Activated CD8-positive, alpha-beta T cell treated with anti-CD3 and anti-CD28 coated beads for 36 hours (primary cell): ENCODE measurements at regions not wholly inside any gene's neighbourhood (a gene's known extent, or its start where the extent isn't known, plus 50 kb on each side); places are given as distances from the start of the nearest gene placed in this dataset.

ENCODE experiments used
- ATAC-seq: fragments of 200-7000 bp; cut with Tn5 transposase; one replicate; pipeline ENCODE4 v1.10.0; 2021; ENCODE audit warnings: mild to moderate bottlenecking, moderate library complexity
- CTCF ChIA-PET: fragments of 350-600 bp; sonication (Branson Sonifier 250); formaldehyde crosslinking; loops from one replicate; lab custom pipeline; 2021; ENCODE audit warnings: antibody characterized with exemption; lab: Charles Lee
- POLR2A ChIA-PET: fragments of 350-600 bp; sonication (Branson Sonifier 250); formaldehyde crosslinking; loops from one replicate; lab custom pipeline; 2021; ENCODE audit warnings: antibody characterized with exemption; lab: Charles Lee
- DNase-seq: peaks from one replicate; pipeline ENCODE4 v3.0.0-alpha.2; 2020
- H3K27ac Mint-ChIP-seq: one replicate; pipeline ENCODE4 v1.8.0; 2021; ENCODE audit warnings: mild to moderate bottlenecking, mixed read lengths
- H3K27me3 Mint-ChIP-seq: one replicate; pipeline ENCODE4 v1.8.0; 2021; ENCODE audit warnings: mixed read lengths
- H3K36me3 Mint-ChIP-seq: one replicate; pipeline ENCODE4 v1.8.0; 2021; ENCODE audit warnings: low read depth, mixed read lengths
- H3K4me1 Mint-ChIP-seq: one replicate; pipeline ENCODE4 v1.8.0; 2021; ENCODE audit warnings: low read depth, mixed read lengths
- H3K4me3 Mint-ChIP-seq: one replicate; pipeline ENCODE4 v1.8.0; 2021; ENCODE audit warnings: mild to moderate bottlenecking, moderate library complexity, mixed read lengths
- H3K9me3 Mint-ChIP-seq: one replicate; pipeline ENCODE4 v1.8.0; 2021; ENCODE audit warnings: mixed read lengths
- CTCF ChIP-seq: fragments of 200-600 bp; IDR thresholded peaks from one replicate; pipeline ENCODE4 v1.8.0; 2022; ENCODE audit warnings: antibody characterized with exemption, mild to moderate bottlenecking
- intact Hi-C: fragments of 100-400 bp; cut with micrococcal nuclease; formaldehyde crosslinking; loops from one replicate; pipeline ENCODE4 v1.10.0; 2022

- Mint-ChIP-seq H3K9me3 (no peaks in the 10 kb centered on the region), H3K36me3 (no peaks in the 10 kb centered on the region), H3K4me1 (peaks cover 6% of the 10 kb centered on the region), H3K4me3 (no peak overlapping the region), H3K27ac (no peak overlapping the region), H3K27me3 (no peaks in the 10 kb centered on the region)
- intact Hi-C loops, result no loop called here
- ATAC-seq, result no peak
- ChIA-PET POLR2A (interaction anchor here (1.0 kb wide), 1 partner anchor 9 kb away, joined by 5 read pairs; no protein-coding TSS in a partner anchor), CTCF (no interaction called here)
- no peak for TF ChIP-seq CTCF
- no peak for DNase-seq
These were observed 260.6 kb downstream of the BCL11B start for GRCh38 chr14:99011385-99011784.

- TF ChIP-seq CTCF, result no peak
- no peaks in the 10 kb centered on the region for H3K27me3 Mint-ChIP-seq
- H3K4me1 Mint-ChIP-seq, result peaks cover 6% of the 10 kb centered on the region
- POLR2A ChIA-PET, result no interaction called here
- no peak overlapping the region for H3K4me3 Mint-ChIP-seq
- DNase-seq (no peak), ATAC-seq (no peak)
- intact Hi-C loops, result no loop called here
- H3K9me3 Mint-ChIP-seq, result no peaks in the 10 kb centered on the region
- H3K27ac Mint-ChIP-seq, result no peak overlapping the region
- H3K36me3 Mint-ChIP-seq, result no peaks in the 10 kb centered on the region
- CTCF ChIA-PET, result no interaction called here
These were observed 259.3 kb downstream of the BCL11B start for GRCh38 chr14:99012703-99013102.

DNA sequence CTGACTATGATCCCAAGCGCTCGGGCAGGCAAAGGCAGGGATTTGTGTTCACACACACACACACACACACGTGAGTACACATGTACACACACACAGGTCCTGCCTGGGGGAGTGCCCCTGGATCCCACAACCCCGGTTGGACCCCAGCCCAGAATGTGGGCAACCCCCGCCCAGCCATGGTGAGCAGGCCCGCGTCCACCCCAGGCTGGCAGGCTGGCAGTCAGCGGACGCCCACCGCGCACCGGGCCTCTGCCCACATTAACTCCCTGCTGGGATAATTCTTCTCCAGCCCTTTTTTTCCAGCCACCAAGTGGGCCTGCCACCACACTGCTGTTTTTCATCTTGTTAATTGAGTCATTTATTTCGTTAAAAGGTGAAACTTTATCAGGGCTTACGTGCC, 256.2 kb downstream of the BCL11B start:
- POLR2A ChIA-PET, result no interaction called here
- no peak for ATAC-seq
- H3K27ac Mint-ChIP-seq, result no peak overlapping the region

DNA sequence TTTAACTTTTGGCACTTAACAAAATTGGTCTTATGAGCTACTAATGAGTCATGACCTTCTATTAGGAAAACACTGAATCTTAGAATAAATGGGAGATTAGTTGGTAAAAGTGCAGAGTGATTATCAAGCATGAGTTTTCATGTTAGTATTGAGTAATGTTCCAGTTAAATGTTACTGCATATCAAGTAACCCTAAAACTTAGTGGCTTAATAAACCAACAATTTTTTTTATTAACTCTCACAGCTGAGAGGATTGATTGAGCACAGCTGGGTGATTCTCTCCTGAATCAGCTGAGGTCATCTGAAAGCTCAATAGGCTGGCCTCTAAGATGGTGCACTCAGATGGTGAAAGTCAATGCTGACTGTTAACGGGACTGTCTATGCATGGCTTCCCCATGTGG, 248.6 kb downstream of the BCL11B start:
- DNase-seq (no peak), ATAC-seq (no peak)
- ChIA-PET CTCF (no interaction called here), POLR2A (no interaction called here)
- no peak for TF ChIP-seq CTCF
- Mint-ChIP-seq H3K4me3 (no peak overlapping the region), H3K4me1 (peaks cover 18% of the 10 kb centered on the region), H3K27me3 (no peaks in the 10 kb centered on the region), H3K27ac (no peak overlapping the region), H3K9me3 (peaks cover 8% of the 10 kb centered on the region), H3K36me3 (no peaks in the 10 kb centered on the region)
- intact Hi-C loops, result no loop called here

More for the DNA sequence above, 256.2 kb downstream of the BCL11B start:
- H3K36me3 Mint-ChIP-seq, result no peaks in the 10 kb centered on the region
- H3K9me3 Mint-ChIP-seq, result no peaks in the 10 kb centered on the region
- no peak overlapping the region for H3K4me3 Mint-ChIP-seq
- CTCF ChIA-PET, result no interaction called here
- no peak for DNase-seq
- intact Hi-C loops, result no loop called here
- H3K4me1 Mint-ChIP-seq, result peaks cover 7% of the 10 kb centered on the region
- TF ChIP-seq CTCF, result no peak
- no peaks in the 10 kb centered on the region for H3K27me3 Mint-ChIP-seq

DNA sequence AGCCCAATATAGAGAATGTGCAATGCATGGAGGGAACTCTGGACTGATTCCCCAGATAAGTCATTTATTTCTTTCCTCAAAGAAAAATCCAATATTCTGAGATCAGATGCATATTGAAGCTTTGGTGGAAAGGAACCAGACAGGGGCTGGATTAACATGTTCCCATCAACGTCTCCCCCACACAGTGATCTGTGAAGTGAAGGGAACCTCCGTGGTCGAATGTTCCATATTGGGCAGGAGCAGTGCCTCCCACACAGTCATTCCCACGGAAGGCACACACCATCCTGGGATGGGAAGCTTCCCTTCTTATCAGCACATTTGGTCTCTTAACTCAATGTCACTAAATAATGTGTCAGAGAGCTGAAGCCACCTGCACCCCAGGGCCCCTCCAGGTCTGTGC, 247.1 kb downstream of the BCL11B start:
- DNase-seq (no peak), ATAC-seq (no peak)
- H3K9me3 Mint-ChIP-seq, result peaks cover 8% of the 10 kb centered on the region
- no peak overlapping the region for H3K4me3 Mint-ChIP-seq
- no peaks in the 10 kb centered on the region for H3K36me3 Mint-ChIP-seq
- TF ChIP-seq CTCF, result no peak
- POLR2A ChIA-PET, result no interaction called here
- H3K27me3 Mint-ChIP-seq, result no peaks in the 10 kb centered on the region
- intact Hi-C loops, result no loop called here
- H3K4me1 Mint-ChIP-seq, result peaks cover 18% of the 10 kb centered on the region
- no peak overlapping the region for H3K27ac Mint-ChIP-seq
- CTCF ChIA-PET, result no interaction called here
